Stimulated activated CD4-positive, alpha-beta T cell treated with anti-CD3 and anti-CD28 coated beads, Interleukin-15, amount 100 ng/mL, for 24 hours (primary cell): ENCODE measurements at regions not wholly inside any gene's neighbourhood (a gene's known extent, or its start where the extent isn't known, plus 50 kb on each side); places are given as distances from the start of the nearest gene placed in this dataset.
"Not testable (repeated sequence)": the region's sequence is repeated elsewhere in the genome, so short reads cannot be mapped to it uniquely, and the experiment has no call there.

Experiments
- DNase-seq: peaks from one replicate; pipeline ENCODE4 v3.0.0-alpha.2; 2020

DNA sequence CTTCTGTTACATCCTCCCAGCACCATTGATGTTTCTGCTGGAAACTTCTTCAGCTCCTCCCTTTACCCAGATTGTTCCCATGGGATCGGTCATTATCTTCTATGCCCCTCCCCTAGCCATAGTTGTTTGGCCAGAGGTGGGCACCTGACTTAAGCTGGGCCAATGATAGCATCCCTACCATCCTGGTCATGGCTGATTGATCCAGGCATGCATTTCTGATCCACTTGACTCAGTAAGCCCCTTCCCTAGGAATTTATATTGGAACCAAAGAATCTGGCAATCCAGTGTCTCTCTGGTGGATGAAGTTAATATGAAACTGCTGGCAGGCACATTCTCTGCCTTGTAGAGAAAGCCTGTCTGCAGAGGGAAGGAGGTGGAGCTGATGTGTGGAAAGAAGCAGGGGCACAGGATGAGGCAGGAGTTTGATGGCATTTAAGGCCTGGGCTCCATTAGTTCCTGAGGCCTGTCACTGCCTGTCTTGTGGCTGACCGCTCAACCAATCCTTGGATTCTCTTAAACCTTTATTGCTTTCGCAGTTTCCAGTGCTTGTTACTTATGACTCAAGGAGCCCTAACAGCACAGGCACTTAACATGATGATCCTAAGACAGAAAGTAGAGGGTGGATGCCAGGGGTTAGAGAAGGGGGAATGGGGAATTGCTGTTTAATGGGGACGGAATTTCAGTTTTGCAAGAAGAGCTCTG is 152.4 kb downstream of the ABCC12 start:
- DNase-seq, result no peak

DNA sequence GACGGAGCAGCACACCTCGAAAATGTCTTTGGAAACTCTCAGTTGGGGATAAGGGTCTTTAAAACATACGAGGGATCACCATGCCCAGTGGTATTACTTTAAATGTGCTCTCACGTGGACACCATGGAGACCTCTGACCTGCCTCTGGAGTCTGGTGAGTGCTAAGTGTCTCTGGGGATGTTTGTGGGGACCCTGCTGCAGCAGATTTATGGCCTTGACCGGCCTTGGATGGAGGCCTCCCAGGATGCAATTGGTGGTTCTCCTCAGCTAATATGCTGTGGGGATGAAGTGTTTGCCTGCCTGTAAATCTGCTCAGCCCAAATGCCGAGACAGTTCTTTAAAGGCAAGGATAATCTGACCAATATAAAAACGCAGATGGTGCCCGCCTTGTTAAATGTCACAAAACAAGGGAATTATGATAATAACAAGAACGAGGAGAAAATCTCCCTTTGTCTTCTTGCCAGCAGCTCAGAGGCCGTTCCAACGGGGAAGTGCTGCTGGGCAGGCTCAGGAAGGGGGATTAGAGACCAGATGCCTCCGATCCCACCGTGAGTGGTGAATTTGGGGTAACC is 154.4 kb downstream of the ABCC12 start:
- no peak for DNase-seq

DNA sequence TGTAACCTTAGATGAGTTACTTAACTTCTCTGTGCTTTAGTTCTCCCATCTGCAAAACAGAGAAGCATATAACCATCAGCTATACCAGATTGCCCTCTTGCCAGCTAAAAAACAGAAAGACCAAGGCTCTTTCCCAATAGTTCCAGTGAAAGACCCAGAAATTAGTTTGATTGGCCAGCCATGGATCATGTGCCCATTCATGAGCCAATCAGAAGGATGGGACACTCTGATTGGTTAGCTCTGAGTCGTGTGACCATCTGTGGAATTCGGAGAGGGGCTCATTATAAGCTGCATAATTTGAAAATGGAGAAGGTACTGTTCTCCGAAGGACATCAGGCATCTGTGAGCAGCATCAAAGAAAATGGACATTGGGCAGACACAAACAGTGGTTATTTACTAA is 155.2 kb downstream of the ABCC12 start:
- DNase-seq, result no peak

DNA sequence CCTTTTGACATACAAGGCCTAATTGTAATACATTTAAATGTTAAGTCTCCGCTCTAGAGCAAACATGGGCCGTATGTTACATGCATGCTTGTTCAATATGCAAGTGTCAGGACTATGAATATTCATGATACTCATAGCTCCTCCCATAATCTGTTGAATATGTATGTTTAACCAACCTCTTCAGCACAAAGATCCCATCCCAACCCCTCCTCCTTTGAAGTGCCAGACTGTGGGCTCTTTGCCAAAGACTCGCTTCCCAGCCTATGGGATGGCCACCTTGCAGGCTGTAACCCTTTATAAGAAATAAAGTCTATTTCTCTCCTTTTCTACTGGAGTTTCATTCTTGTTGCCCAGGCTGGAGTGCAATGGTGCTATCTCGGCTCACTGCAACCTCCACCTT is 156.2 kb downstream of the ABCC12 start:
- DNase-seq, result no peak

DNA sequence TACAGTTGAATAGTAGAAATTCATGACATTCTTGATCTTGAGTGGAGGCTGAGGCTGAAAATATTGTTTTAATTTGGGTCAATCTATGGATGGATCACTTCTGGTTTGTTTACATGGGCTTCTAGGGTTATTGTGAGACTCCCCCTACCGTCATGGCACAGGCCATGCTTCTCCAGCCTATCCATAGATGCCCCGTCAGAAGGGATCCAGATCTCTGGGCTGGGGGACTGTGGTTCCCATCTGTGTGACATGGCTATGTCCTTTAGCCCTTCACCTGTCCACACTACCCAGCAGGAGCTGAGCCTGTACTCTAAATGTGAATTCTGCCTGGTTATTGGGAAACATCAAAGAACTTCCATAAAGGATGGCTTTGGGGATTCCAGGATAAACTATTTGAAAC is 160.4 kb downstream of the ABCC12 start:
- no peak for DNase-seq

DNA sequence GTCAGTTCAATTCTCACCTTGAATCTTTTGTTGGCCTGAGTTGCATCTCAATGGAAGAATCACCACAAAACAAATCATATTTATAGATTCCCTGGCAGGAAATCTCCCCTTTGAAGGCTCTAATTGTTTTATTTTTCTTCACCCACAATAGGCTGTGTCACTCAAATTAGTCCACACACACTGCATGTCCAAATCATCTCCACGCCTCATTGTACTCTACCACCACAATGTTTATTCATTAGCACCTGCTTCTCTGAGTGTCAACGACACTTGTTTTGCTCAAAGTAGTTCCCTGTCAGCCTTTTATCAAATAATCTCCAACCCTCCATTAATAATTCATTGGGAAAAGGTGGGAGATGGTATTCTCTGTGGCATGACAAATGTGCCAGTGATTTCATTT is 164.3 kb downstream of the ABCC12 start:
- DNase-seq, result no peak

DNA sequence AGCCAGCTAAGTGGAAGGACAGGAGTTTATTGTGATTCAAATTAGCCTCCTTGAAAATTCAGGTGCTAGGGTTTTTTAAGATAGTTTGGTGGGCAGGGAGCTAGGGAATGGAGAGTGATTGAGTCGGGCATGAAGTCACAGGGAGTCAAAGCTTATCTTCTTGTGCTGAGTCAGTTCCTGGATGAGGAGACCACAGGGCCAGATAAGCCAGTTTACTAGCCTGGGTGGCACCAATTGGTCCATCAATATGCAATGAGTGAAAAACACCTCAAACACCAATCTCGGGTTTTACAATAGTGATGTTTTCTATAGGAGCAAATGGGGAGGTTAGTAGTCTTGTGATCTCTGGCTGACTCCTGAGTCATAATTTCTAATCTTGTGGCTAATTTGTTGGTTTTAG is 165.1 kb downstream of the ABCC12 start:
- no peak for DNase-seq

DNA sequence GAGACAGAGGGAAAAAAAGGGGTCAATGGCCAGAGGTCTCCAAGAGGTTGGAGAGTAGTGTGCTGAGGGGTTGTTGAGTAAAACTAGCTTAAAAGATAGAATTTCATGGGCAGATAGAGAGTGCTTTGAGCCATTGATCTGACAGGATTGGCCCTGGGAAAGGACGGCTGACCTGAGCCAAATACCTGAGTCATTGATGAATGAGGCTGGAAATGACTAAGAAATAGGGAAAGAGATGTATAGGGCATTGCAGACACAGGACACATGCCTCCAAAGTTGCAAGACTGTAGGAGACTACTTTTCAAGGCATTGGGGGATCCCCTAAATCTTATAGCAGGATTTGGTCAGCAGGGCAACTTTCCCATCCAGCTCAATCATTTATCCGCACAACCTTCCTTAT is 168.7 kb downstream of the ABCC12 start:
- DNase-seq, result no peak

DNA sequence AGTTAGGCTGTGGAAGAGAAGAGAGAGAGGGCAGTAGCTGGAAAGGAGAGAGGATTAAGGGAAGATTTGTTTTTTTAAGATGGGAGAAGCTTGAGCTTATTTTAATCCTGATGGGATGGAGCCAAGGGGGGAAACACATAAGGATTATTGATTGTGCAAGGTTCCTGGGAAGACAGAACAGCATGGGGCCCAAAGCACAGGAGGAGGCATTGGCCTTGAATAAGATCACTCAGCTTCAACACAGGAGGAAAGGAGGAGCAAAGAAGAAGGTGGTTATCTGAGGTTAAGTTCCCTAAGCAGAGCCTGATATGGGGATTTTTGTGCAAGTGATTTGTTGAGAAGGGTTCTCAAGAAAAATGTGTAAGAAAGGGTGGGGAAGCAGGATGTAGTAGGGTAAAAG is 169.8 kb downstream of the ABCC12 start:
- DNase-seq, result no peak

DNA sequence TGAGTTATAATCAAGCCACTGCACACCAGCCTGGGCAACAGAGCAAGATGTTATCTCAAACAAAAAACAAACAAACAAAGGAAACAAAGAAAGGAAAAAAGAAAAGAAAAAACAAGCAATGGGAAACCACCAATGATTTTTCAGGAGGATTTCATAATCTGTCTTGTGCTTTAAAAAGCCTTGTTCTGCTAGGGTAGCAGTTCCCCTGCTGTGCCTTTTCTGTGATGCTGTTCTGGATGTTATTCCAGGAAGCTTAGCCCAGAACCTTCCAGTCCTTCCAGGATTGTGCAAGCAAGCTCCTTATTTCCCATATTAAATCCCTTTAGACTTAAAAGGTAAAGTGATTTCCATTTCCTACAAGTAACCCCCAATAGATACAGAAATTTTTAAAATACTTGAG is 171.1 kb downstream of the ABCC12 start:
- no peak for DNase-seq

DNA sequence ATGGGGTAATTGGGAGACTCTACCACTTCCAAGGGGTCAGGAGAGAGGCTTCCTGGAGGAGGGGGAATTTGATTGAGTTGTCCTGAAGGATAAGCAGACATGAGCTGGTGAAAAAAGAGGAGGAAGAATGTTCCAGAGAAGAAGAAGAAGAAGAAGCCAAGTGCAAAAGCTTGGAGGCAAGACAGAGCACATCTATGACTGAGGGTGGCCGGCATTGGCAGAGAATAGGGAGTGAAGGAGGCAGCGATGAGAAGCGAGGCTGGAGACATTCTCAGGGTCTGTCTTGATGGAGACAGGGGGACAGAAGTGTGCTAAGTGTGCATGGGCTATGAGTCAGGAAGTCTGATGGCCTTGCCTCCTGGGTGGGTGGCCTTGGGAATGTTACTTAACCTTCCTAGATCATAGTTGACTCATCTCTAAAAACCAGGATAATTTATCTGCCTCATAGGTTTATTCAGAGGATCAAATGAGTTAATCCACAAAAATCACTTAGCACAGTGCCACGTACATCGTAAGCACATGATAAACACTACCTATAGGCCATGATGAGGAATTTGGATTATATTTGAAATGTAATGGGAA is 171.7 kb downstream of the ABCC12 start:
- no peak for DNase-seq

DNA sequence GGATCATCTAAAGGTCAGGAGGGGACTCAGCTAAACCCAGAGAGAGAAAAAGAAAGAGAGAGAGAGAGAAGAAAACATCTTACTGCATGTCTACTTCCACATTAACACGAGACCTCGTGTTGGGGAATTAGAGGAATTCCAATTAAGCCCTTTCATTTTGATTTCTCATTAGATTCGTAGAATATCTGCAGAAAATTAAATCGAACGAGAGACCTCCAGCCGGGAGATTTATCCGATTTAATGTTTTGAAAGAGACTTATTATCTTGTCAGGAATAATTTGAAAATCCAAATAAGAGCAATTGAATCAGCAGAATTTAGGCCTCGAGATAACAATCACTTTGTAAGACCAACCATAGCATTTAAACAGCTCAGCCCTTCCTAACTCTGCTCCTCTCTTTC is 175.6 kb downstream of the ABCC12 start:
- DNase-seq, result no peak

DNA sequence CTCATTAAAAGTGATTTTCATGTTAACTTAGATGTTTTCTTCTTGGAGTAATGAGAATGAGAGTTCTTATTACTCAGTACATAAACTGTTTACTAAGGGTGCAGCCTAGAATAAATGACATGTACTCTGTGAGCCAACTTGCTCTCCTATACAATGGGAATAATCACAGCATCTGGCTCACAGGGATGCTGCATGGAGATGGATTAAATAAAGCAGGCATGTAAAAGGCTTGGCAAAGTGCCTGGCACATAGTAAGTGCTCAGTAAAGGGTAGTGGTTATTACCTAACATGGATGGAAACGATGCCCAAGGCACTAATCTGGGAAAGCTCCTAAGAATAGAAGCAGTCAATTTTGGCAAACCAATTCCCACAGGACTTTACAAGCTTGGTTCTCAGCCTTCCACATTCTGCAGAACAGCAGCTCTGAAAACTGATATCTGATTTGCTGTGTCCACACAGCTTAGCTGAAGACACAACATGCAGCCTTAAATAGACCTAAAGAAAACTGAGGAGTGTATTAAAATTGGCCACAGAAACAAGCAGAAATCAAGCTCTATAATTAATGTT is 176.1 kb downstream of the ABCC12 start:
- DNase-seq, result no peak

DNA sequence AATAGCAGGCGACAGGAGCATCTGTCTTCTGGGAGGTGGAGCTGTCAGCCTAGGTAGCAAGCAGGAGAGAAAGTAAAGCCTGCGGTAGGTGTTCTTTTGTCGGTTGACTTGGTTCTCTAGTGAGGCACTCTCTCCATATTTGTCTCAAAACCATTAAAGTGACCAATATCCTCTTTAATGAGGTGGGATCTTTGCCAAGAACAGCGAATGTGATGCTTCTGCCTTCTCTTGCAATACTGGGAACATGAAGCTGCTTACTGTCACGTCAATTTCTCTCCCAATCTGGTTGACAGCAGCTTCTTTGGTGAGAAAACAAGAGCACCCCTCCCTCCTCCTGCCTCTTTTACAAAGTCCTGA is 176.7 kb downstream of the ABCC12 start:
- no peak for DNase-seq

DNA sequence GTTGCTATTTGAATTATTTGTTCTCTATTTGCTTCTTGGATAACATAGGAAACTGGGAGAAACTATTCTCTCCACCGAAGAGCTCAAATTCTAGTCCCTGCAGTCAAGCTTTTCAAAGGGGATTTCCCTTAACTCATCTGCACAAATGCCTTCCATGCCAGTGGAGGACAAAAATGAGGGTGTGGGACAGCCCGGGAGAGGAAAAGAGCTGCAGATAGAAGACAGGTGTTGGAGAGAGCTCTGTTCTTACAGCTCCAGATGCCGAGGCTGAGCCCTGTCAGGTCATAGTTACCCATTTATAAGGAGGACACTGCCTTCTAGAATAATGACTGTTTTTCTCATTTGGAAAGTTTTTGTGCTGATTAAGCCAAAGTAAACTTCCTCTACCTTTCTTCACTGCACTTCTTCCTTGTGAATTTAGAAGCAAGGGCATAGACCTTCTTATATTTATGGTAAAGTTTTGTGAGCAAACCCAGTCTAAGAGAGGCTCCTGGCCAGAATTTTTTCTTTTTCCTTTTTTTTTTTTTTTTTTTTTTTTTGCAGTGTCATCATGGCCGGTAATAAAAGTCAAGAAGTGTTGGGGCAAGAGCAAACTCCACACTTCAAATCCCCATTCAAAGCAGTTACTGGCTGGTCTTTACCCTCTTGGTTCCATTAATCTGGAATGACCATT is 177.2 kb downstream of the ABCC12 start:
- DNase-seq, result no peak

DNA sequence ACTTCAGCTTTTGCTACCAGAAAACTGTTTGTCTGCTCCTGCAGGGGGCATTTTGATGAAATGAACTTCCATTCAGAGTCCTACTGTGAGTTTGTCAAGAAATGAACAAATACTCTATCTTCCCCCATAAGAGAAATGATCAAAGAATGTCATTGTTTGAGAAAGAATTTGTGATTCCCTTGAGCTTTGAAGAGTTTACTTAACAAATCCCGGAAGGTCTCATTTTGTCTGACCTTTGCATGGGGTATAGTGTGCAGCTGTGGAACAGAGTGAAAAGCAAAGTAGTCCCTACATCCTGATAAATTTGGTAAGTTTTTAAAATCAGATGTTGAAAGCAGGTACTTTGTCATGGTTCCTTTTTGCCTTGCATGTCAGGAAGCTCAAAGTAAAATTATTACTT is 178.0 kb downstream of the ABCC12 start:
- DNase-seq, result no peak

DNA sequence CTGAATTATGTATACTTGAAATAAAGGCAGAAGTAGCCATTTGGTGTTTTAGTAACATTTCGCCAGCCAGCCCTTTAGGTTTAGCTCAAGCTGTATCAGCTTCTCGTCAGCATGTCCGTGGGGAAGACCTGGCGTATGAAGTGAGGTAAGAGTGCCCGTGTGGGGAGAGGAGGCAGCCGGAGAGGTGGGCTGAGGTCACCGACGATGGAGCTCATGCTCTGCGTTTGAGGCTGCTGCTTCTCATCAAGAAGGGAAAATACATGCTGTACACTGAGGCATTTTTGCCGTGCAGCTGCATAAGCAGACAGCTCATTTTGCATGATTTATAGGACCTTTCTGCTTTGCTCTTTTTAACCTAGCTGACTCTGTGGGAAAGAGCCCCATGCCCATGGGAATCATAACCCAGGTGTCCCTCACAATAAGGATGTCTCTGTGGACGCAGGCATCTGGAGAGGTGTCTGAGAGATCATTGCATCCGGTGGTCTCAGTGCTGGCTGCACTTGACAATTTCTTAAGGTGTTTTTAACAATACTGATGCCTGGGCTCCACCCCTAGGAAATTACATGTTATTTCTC is 179.1 kb downstream of the ABCC12 start:
- DNase-seq, result no peak

DNA sequence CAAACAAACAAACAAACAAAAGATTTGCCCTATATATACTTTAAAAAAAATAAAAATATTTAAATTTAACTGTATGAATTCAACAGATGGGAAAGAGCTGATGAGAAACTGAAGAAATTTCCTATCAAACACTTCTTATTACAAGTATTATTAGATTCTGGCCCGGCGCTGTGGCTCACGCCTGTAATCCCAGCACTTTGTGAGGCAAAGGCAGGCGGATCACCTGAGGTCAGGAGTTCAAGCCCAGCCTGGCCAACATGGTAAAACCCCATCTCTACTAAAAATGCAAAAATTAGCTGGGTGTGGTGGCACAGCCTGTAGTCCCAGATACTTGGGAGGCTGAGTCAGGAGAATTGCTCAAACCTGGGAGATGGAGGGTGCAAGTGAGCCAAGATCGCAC is 180.8 kb downstream of the ABCC12 start:
- not testable (repeated sequence) for DNase-seq

DNA sequence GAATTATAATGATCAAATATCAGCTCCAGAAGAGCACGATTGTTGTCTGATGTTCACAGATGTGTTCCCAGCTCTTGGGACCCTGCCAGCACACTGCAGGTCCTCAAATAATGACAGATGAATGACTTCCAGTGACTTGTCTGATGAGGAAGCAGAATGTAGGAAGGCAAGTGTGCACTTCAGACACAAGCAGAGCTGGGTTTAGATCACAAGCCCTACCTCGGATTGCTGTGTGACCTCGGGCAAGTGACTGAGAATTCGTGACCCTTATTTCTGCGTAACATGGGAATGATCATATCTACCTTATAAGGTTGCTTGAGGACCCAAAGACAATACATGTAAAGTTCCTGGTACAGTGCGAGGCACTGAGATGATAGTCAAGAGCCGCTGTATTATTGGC is 182.2 kb downstream of the ABCC12 start:
- no peak for DNase-seq

DNA sequence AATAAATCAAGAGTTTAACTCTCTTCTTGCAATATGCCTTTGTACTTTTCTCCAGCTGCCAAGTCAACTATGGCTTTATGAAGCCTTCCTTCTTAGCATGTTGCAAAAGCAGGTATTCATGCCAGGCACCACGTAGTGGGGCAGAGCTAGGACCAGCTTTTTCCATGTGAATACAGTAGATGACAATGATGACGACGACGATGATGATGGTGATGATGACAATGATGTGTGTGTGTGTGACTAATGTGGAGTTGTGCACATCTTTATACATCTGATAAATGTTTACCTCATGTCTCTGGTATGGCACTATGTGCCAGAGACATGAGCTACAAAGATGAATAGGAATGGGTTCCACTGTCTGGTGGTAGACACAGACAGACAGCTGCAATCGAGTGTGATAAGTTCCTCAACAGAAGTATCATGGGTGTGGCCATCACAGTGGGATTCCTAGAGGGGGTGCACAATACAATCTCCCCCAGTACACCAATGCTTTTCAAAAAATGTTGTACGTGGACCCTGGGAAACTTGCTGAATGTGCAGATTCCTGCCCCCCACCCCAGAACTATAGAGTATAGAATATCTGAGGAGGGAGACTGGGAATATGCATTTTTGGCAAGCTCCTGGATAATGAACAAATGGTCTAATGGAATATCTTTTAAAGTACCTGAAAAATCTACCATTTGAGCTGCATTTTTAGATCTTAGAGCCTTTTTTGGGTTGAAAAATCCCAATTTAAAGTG is 183.4 kb downstream of the ABCC12 start:
- no peak for DNase-seq

DNA sequence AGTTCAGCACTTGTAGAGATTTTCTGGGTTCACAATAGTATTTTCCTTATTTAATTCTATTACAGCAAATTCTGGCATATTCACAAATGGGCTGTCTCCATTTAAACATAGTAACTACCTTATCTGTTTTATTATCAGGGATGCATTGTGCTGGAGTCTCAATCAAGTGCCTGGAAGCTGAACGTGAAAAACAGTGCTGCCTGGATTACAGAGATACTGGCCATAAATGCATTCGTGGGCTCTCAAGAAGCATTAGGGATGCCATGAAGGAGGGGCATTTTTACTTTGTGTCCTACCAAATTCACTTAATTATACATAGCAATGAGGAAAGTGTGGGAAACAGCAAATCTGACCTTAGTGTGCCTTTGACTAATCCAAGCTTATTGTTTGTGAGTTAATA is 184.6 kb downstream of the ABCC12 start:
- no peak for DNase-seq

DNA sequence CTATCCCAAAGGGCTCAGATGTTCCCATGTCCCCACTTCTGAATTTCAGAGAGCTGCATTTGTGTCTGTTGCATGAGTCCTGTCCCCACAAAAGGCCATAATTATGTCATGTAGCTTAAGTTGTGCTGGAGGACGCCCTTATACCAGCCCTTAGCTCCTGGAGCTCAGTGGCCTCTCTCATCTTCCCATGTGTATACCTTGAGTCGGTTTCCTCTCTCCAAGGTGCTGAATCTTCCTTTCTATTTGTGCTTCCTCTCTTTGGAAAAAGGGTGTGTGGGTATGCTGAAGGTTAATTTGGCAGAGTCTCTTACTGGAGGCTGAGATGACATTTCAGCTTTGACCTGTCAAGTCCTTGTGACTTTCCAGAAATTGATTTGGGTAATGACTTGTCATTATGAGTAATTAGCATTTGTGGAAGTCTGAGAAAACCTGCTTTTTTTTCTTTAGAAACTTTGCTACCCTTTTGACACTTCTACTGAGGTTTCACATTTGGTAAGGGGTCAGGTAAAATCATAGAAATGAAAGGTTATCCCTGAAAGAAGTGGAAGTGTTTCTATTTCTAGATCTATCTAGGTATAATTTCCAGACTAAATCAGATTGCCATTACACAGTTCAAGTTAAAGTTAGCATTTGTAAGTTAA is 185.4 kb downstream of the ABCC12 start:
- DNase-seq, result no peak
